Activated naive CD4-positive, alpha-beta T cell treated with anti-CD3 and anti-CD28 coated beads for 36 hours (primary cell): ENCODE measurements at regions not wholly inside any gene's neighbourhood (a gene's known extent, or its start where the extent isn't known, plus 50 kb on each side); places are given as distances from the start of the nearest gene placed in this dataset.

ENCODE experiments used
- CTCF ChIA-PET: fragments of 350-600 bp; sonication (Branson Sonifier 250); formaldehyde crosslinking; loops from one replicate; lab custom pipeline; 2021; ENCODE audit warnings: antibody characterized with exemption; lab: Charles Lee
- DNase-seq: peaks from one replicate; pipeline ENCODE4 v3.0.0-alpha.2; 2020
- H3K27ac Mint-ChIP-seq: one replicate; pipeline ENCODE4 v1.8.0; 2021; ENCODE audit warnings: mild to moderate bottlenecking, mixed read lengths
- H3K27me3 Mint-ChIP-seq: one replicate; pipeline ENCODE4 v1.8.0; 2021; ENCODE audit warnings: low read depth, mixed read lengths
- H3K36me3 Mint-ChIP-seq: one replicate; pipeline ENCODE4 v1.8.0; 2021; ENCODE audit warnings: low read depth, mixed read lengths
- H3K4me1 Mint-ChIP-seq: one replicate; pipeline ENCODE4 v1.8.0; 2021; ENCODE audit warnings: low read depth, mixed read lengths
- H3K4me3 Mint-ChIP-seq: one replicate; pipeline ENCODE4 v1.8.0; 2021; ENCODE audit warnings: mild to moderate bottlenecking, moderate library complexity, mixed read lengths
- H3K9me3 Mint-ChIP-seq: one replicate; pipeline ENCODE4 v1.8.0; 2021; ENCODE audit warnings: mixed read lengths
- intact Hi-C: fragments of 100-400 bp; cut with micrococcal nuclease; formaldehyde crosslinking; loops from one replicate; pipeline ENCODE4 v1.15.1; 2023

GRCh38 chr3:124419303-124419702, 310.9 kb upstream of the UMPS start:
- H3K4me1 Mint-ChIP-seq, result no peaks in the 10 kb centered on the region
- no peaks in the 10 kb centered on the region for H3K36me3 Mint-ChIP-seq
- no peaks in the 10 kb centered on the region for H3K9me3 Mint-ChIP-seq
- H3K4me3 Mint-ChIP-seq, result no peak overlapping the region
- H3K27me3 Mint-ChIP-seq, result peaks cover 3% of the 10 kb centered on the region
- intact Hi-C loops, result no loop called here
- no peak overlapping the region for H3K27ac Mint-ChIP-seq
- no peak for DNase-seq
- CTCF ChIA-PET, result no interaction called here

GRCh38 chr3:124420392-124420791, 309.9 kb upstream of the UMPS start:
- Mint-ChIP-seq H3K27ac (no peak overlapping the region), H3K4me3 (no peak overlapping the region), H3K27me3 (peaks cover 3% of the 10 kb centered on the region), H3K9me3 (no peaks in the 10 kb centered on the region), H3K36me3 (no peaks in the 10 kb centered on the region), H3K4me1 (no peaks in the 10 kb centered on the region)
- CTCF ChIA-PET, result no interaction called here
- DNase-seq, result no peak
- intact Hi-C loops, result no loop called here

- DNase-seq, result no peak
- Mint-ChIP-seq H3K9me3 (no peaks in the 10 kb centered on the region), H3K4me1 (no peaks in the 10 kb centered on the region), H3K27ac (no peak overlapping the region), H3K4me3 (no peak overlapping the region), H3K27me3 (peaks cover 6% of the 10 kb centered on the region), H3K36me3 (no peaks in the 10 kb centered on the region)
- intact Hi-C loops, result no loop called here
- CTCF ChIA-PET, result no interaction called here
Measured at GRCh38 chr3:124422805-124423204, 307.4 kb upstream of the UMPS start.

- H3K4me1 Mint-ChIP-seq, result no peaks in the 10 kb centered on the region
- no peak overlapping the region for H3K27ac Mint-ChIP-seq
- CTCF ChIA-PET, result interaction anchor here (1.1 to 1.2 kb wide), 2 partner anchors 136 to 472 kb away, joined by 3 to 4 read pairs; no protein-coding TSS in a partner anchor
- no peaks in the 10 kb centered on the region for H3K36me3 Mint-ChIP-seq
- H3K27me3 Mint-ChIP-seq, result peaks cover 6% of the 10 kb centered on the region
- no peak overlapping the region for H3K4me3 Mint-ChIP-seq
- no peak for DNase-seq
- intact Hi-C loops, result no loop called here
- H3K9me3 Mint-ChIP-seq, result no peaks in the 10 kb centered on the region
Measured at GRCh38 chr3:124424396-124424795, 305.9 kb upstream of the UMPS start.

DNA sequence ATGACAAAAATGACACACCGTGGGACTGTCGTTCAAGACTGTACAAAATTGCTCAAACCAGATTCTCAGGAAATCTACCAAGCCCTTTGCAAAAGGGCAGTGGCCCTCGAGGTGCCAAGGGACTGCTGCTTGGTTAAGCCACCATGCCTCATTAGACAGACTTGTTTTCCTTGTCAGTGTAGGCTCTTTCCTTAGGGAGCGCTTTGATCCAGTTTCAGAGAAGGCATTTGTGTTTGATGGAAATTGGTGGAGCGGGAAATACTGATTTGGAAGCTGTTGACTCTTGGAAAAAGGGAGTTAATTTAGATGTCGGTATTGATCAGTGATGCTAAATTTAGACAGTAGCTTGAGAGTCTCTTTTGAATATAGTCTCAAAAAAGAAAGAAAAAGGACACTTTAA, 304.3 kb upstream of the UMPS start:
- CTCF ChIA-PET, result no interaction called here
- H3K36me3 Mint-ChIP-seq, result no peaks in the 10 kb centered on the region
- no peaks in the 10 kb centered on the region for H3K9me3 Mint-ChIP-seq
- intact Hi-C loops, result no loop called here
- DNase-seq, result no peak
- H3K27ac Mint-ChIP-seq, result no peak overlapping the region
- peaks cover 10% of the 10 kb centered on the region for H3K27me3 Mint-ChIP-seq
- H3K4me1 Mint-ChIP-seq, result no peaks in the 10 kb centered on the region
- no peak overlapping the region for H3K4me3 Mint-ChIP-seq

- Mint-ChIP-seq H3K4me3 (no peak overlapping the region), H3K27ac (no peak overlapping the region), H3K9me3 (no peaks in the 10 kb centered on the region), H3K36me3 (no peaks in the 10 kb centered on the region), H3K4me1 (no peaks in the 10 kb centered on the region), H3K27me3 (peaks cover 10% of the 10 kb centered on the region)
- intact Hi-C loops, result no loop called here
- CTCF ChIA-PET, result no interaction called here
- DNase-seq, result no peak
Measured at GRCh38 chr3:124428372-124429128, 301.7 kb upstream of the UMPS start.

DNA sequence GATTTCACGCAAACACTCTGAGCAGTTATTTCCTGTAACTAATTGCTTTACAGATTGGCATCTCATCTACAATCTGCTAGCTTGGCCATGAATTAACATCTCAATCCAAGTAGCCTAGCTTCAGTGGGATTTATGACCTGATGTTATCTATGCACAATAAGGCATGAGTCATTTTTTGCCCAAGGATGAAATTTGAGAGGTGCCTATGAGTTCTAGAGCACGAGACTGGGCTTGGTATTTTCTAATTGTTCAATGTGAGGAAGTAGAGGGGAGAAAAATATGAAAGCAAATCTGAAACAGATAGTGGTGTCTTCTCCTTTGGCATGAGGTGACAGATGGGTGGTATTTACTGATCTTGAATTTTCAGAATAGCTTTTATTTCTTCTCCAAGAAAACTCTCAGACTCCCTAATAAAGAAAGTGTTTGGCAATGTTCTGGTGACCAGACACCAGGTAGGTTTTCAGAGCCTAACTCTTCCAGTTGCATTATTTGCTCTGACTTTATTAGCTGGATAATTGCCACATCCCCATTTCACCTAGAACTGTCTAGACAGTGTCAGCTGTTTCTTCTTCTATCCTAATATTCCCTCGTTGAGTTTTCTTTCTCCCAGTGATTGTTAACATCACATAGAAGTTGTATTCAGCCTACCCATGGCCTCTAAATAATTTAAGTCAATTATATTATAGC, 301.0 kb upstream of the UMPS start:
- no peaks in the 10 kb centered on the region for H3K4me1 Mint-ChIP-seq
- H3K27ac Mint-ChIP-seq, result no peak overlapping the region
- no peaks in the 10 kb centered on the region for H3K9me3 Mint-ChIP-seq
- no peak overlapping the region for H3K4me3 Mint-ChIP-seq
- H3K27me3 Mint-ChIP-seq, result peaks cover 10% of the 10 kb centered on the region
- H3K36me3 Mint-ChIP-seq, result no peaks in the 10 kb centered on the region
- no peak for DNase-seq
- intact Hi-C loops, result no loop called here
- CTCF ChIA-PET, result interaction anchor here (0.6 kb wide), 1 partner anchor 71 kb away, joined by 4 read pairs; no protein-coding TSS in a partner anchor

DNA sequence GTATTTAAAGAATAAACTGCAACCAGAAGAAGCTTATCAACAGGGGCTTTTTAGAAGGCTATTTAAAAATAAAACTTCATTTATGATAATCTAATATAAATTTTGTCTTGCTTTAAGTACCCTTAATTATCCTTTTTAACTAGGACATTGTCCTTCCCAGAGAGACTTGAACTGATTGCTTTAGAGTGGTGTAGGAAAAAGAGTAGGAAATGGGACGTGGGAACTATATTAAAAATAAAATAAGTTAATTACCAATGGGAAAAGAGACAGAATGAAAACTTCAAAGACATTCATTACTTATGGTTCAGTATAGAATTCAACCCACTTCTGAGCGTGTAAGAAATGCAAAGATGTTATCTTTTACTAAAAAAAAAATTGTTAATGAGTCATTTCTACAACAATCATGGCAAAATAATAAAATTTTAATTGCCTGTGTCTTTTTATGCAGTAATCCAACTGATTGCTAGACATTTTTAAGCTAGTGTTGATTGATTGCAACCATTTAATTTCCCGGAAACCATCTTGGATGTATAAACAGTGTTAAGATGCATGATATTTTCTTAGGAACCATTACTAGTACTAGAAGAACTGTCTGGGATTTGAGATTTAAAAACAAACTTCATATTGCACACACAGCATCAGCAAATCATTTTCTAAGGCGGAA, 298.8 kb upstream of the UMPS start:
- intact Hi-C loops, result no loop called here
- Mint-ChIP-seq H3K4me1 (no peaks in the 10 kb centered on the region), H3K36me3 (no peaks in the 10 kb centered on the region), H3K27me3 (peaks cover 5% of the 10 kb centered on the region), H3K4me3 (no peak overlapping the region), H3K9me3 (no peaks in the 10 kb centered on the region), H3K27ac (no peak overlapping the region)
- DNase-seq, result no peak
- CTCF ChIA-PET, result no interaction called here

GRCh38 chr3:124434176-124434575, 296.1 kb upstream of the UMPS start:
- no peaks in the 10 kb centered on the region for H3K36me3 Mint-ChIP-seq
- CTCF ChIA-PET, result no interaction called here

GRCh38 chr3:124435467-124435866, 294.8 kb upstream of the UMPS start:
- no peak overlapping the region for H3K27ac Mint-ChIP-seq
- no peak overlapping the region for H3K4me3 Mint-ChIP-seq
- no peaks in the 10 kb centered on the region for H3K9me3 Mint-ChIP-seq
- intact Hi-C loops, result no loop called here
- H3K36me3 Mint-ChIP-seq, result no peaks in the 10 kb centered on the region
- DNase-seq, result no peak
- CTCF ChIA-PET, result interaction anchor here (0.6 kb wide), 1 partner anchor 1512 kb away, joined by 3 read pairs; no protein-coding TSS in a partner anchor
- no peaks in the 10 kb centered on the region for H3K27me3 Mint-ChIP-seq
- no peaks in the 10 kb centered on the region for H3K4me1 Mint-ChIP-seq

More at GRCh38 chr3:124434176-124434575, 296.1 kb upstream of the UMPS start:
- no peak for DNase-seq
- Mint-ChIP-seq H3K27ac (no peak overlapping the region), H3K27me3 (peaks cover 3% of the 10 kb centered on the region), H3K4me3 (no peak overlapping the region), H3K4me1 (no peaks in the 10 kb centered on the region), H3K9me3 (no peaks in the 10 kb centered on the region)
- intact Hi-C loops, result no loop called here

DNA sequence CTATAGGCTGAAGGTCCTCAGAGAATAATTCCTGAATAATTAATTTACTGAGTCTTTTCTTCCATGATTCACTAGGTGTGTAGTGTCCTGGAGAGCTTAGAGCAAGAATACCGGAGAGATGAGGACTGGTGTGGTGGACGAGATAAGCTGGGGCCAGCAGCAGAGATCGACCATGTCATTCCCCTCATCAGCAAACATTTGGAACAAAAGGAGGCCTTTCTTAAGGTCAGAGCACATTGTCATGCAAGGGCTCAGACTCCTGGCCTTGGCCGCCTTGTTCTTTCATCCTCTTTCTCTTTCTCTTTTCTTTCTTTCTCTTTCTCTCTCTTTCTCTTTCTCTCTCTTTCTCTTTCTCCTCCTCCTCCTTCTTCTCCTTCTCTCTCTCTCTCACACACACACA, 291.4 kb upstream of the UMPS start:
- intact Hi-C loops, result no loop called here
- Mint-ChIP-seq H3K4me1 (no peaks in the 10 kb centered on the region), H3K9me3 (no peaks in the 10 kb centered on the region), H3K27me3 (peaks cover 6% of the 10 kb centered on the region), H3K36me3 (no peaks in the 10 kb centered on the region), H3K27ac (no peak overlapping the region), H3K4me3 (no peak overlapping the region)
- DNase-seq, result no peak
- CTCF ChIA-PET, result no interaction called here

GRCh38 chr3:124439603-124440002, 290.6 kb upstream of the UMPS start:
- Mint-ChIP-seq H3K4me1 (no peaks in the 10 kb centered on the region), H3K27me3 (peaks cover 9% of the 10 kb centered on the region), H3K27ac (no peak overlapping the region), H3K9me3 (no peaks in the 10 kb centered on the region), H3K36me3 (no peaks in the 10 kb centered on the region), H3K4me3 (no peak overlapping the region)
- CTCF ChIA-PET, result no interaction called here
- intact Hi-C loops, result no loop called here
- no peak for DNase-seq
